ENCODE measurements at regions not wholly inside any gene's neighbourhood (a gene's known extent, or its start where the extent isn't known, plus 50 kb on each side); places are given as distances from the start of the nearest gene placed in this dataset.
A peak's percentile ranks its signal among the peaks of the same experiment; 100 is the strongest.
"Not testable (repeated sequence)": the region's sequence is repeated elsewhere in the genome, so short reads cannot be mapped to it uniquely, and the experiment has no call there.

- intact Hi-C loops (cut with DNase I; ENCODE audit: low total_unique reads); H3K4me1 ChIP-seq; H3K9me3 ChIP-seq; H3K27me3 ChIP-seq (replicated peaks in 1 of 7); DNase-seq; H3K36me3 ChIP-seq; H3K27ac ChIP-seq; H3K4me3 ChIP-seq: not testable (repeated sequence)
- WGBS, 5 donors, result 47 to 83% (median 64%) methylated on average over 1 to 2 of the region's 2 CpGs
Measured at GRCh38 chr4:131883181-131883580, 1265.9 kb upstream of the PCDH10 start.

DNA sequence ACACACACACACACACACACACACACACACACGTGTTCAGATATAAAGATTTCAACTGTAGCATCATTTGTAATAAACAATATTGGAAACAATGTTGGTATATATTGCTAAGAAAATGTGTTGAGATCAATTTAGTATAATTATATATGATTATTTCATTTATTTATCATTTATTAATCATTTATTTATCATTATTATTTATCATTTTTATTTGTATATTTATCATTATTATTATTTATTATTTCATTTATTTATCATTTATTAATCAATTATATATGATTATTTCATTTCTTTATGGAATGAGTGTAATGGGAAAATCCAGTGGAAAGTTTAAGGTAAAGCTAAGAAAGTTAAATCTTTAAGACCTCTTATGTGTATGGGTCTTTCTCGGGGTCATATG is 1223.4 kb upstream of the PCDH10 start:
- intact Hi-C loops (cut with DNase I; ENCODE audit: low total_unique reads); DNase-seq; H3K27ac ChIP-seq; H3K9me3 ChIP-seq; H3K27me3 ChIP-seq (replicated peaks in 1 of 7); H3K4me1 ChIP-seq; H3K36me3 ChIP-seq; H3K4me3 ChIP-seq: not testable (repeated sequence)
- WGBS, 5 donors, result 69 to 86% (median 80%) methylated on average over 2 of the region's 2 CpGs

- DNase-seq; H3K4me1 ChIP-seq; H3K27ac ChIP-seq; H3K4me3 ChIP-seq; H3K36me3 ChIP-seq; H3K27me3 ChIP-seq (replicated peaks in 1 of 7); intact Hi-C loops (cut with DNase I; ENCODE audit: low total_unique reads); H3K9me3 ChIP-seq: not testable (repeated sequence)
Measured at GRCh38 chr4:131967646-131968045, 1181.4 kb upstream of the PCDH10 start.

- Histone ChIP-seq H3K27ac (no peak overlapping the region), H3K9me3 (peaks cover 0 to 40% (median 20%) of the 10 kb centered on the region in 8 donors), H3K36me3 (no peaks in the 10 kb centered on the region), H3K27me3 (replicated peaks in 1 of 7) (no peaks in the 10 kb centered on the region), H3K4me3 (peak overlapping the region in 2 of 8 donors; percentile 20 to 25), H3K4me1 (no peaks in the 10 kb centered on the region)
- intact Hi-C loops (cut with DNase I; ENCODE audit: low total_unique reads), result no loop called here
- TF ChIP-seq CTCF (IDR thresholded peaks at IDR 0.05 in 8 of 11, conservative IDR thresholded peaks at IDR 0.05 in 3 of 11) (no peak), POLR2A (IDR thresholded peaks at IDR 0.05) (no peak), POLR2AphosphoS5 (IDR thresholded peaks at IDR 0.05) (no peak)
- WGBS, 5 donors, result 59 to 79% (median 66%) methylated on average over 3 to 4 of the region's 4 CpGs
- DNase-seq, result no peak
Measured at GRCh38 chr4:131974730-131975129, 1174.4 kb upstream of the PCDH10 start.

GRCh38 chr4:131975276-131976132 is 1173.6 kb upstream of the PCDH10 start:
- intact Hi-C loops (cut with DNase I; ENCODE audit: low total_unique reads), result not testable (repeated sequence)

DNA sequence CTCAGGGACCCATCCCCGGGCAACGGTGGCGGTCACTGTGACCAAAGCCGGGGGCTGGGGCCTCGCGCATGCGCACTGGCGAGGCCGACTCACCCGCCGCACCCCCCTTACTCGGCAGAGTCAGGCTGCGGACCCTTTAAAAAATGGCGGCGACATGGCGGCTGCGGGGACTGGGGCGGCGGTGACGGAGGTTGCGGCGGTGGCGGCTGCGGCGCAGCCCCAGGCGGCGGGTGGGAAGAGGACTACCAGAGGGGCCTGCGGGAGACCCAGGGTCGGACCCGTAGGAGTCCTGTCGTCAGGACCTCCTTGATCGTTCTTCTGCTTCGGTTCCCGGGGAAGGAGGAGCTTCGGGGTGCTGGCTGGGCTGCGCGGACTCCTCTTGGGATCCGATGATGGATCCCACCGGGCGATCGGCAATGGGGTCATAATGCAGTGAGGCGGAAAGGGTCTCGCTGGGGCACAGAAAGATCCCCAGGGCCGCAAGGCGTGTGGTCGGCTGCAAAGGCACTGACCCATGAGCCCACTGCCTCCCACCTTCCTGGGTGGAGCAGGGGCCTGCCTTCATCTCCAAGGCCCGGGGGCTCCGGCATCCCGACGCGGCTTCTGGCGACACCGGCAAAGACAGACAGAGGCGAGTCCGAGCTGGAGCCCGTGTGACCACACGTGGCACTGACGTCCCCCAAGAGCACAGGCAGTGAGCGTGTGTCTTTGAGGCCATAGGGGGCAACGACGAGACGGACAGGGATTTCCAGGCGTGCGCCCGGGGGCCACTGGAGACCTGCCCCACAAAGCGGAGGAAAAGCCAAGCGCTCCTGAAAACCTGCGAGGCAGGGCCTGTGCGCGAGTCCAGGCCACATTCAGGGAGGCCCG is 1172.7 kb upstream of the PCDH10 start:
- H3K27me3 ChIP-seq (replicated peaks in 1 of 7); H3K36me3 ChIP-seq; H3K4me1 ChIP-seq; intact Hi-C loops (cut with DNase I; ENCODE audit: low total_unique reads): not testable (repeated sequence)
- DNase-seq, result peak; percentile 12
- peak overlapping the region in 2 of 8 donors; percentile 20 to 25 for H3K4me3 ChIP-seq
- peaks cover 0 to 47% (median 35%) of the 10 kb centered on the region in 8 donors for H3K9me3 ChIP-seq
- 81 to 97% (median 95%) methylated on average over 59 to 71 of the region's 71 CpGs for WGBS, 5 donors
- H3K27ac ChIP-seq, result peak overlapping the region in 1 of 8 donors; percentile 3

More at GRCh38 chr4:131975276-131976132, 1173.6 kb upstream of the PCDH10 start:
- H3K36me3 ChIP-seq; H3K4me1 ChIP-seq; DNase-seq; H3K27me3 ChIP-seq (replicated peaks in 1 of 7): not testable (repeated sequence)
- 49 to 90% (median 86%) methylated on average over 50 to 63 of the region's 63 CpGs for WGBS, 5 donors
- Histone ChIP-seq H3K27ac (peak overlapping the region in 1 of 8 donors; percentile 3), H3K4me3 (peak overlapping the region in 2 of 8 donors; percentile 20 to 25), H3K9me3 (peaks cover 0 to 44% (median 27%) of the 10 kb centered on the region in 8 donors)

Measured in spleen (tissue), 11 donors.